ENCODE measurements at regions not wholly inside any gene's neighbourhood (a gene's known extent, or its start where the extent isn't known, plus 50 kb on each side); places are given as distances from the start of the nearest gene placed in this dataset.
"Not testable (repeated sequence)": the region's sequence is repeated elsewhere in the genome, so short reads cannot be mapped to it uniquely, and the experiment has no call there.

- intact Hi-C loops (cut with DNase I) = no loop called here
- DNase-seq (ENCODE audit: low spot score) = no peak
Observed at GRCh38 chr14:49946320-49947141, 53.6 kb downstream of the ARF6 start.

GRCh38 chr14:49947506-49947905 lies 54.6 kb downstream of the ARF6 start:
- intact Hi-C loops (cut with DNase I) = no loop called here

DNA sequence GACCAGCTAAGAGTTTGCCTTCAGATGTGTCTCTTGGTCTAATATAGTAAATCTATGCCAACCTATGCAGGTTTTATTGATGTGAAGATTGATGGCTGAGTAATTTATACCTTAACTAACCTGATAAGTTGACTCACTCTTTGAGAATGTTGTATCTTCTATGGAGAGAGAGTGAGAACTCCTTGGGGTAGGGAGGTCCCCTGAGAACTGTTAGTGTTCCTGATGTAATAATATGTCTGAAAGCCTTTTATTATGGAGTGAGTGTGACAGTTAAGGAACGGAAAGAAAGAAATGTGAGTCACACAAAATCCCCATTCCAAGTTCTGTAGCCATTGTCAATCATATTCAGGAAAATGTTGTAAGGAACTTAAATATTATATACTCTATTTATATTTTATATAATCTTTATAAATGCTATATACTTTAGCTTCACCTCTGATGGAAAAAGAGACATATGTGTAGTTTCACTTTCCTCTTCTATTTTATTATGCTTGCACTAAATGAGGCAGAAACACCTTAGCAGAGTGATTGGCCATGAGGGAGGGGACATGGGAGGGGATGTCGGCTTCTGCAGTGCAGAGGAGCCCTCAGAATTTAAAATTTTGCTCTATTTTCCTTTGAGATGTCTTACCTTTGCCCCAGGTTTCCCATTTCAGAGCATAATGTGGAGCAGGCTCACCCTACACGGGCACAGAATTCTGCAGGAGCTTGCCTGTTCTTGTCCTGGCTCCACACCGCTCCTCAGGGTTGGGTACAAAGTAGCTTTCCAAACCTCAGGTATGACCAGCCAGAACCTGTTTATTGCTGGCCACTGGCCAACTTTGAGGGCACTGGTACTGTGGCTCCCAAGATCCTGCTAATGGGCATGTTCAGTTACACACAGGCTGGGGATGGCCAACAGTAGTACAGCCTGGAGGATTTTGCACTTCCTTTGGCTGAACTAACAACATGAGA lies 57.7 kb downstream of the ARF6 start:
- no peak for DNase-seq (ENCODE audit: low spot score)
- intact Hi-C loops (cut with DNase I) = no loop called here

More at GRCh38 chr14:49947506-49947905, 54.6 kb downstream of the ARF6 start:
- DNase-seq (ENCODE audit: low spot score) = no peak

DNA sequence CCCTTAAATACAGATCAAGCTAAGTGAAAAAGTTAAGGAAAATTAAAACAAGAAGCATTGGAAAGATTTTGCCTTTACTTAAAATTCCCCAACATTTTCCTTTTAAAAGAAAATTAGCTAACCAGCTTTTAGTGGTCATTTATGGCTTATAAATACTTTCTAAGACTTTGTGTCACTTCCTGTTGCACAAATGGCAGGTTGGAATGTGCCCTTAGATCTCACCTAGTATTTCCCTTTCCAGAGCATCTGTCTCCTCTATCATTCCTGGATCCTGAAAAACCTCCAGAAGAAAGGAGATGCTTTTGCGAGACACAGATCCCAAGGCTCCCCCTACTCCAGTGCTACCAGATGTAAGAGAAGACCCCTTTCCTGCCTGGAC lies 58.3 kb downstream of the ARF6 start:
- DNase-seq (ENCODE audit: low spot score) = no peak
- intact Hi-C loops (cut with DNase I) = no loop called here

DNA sequence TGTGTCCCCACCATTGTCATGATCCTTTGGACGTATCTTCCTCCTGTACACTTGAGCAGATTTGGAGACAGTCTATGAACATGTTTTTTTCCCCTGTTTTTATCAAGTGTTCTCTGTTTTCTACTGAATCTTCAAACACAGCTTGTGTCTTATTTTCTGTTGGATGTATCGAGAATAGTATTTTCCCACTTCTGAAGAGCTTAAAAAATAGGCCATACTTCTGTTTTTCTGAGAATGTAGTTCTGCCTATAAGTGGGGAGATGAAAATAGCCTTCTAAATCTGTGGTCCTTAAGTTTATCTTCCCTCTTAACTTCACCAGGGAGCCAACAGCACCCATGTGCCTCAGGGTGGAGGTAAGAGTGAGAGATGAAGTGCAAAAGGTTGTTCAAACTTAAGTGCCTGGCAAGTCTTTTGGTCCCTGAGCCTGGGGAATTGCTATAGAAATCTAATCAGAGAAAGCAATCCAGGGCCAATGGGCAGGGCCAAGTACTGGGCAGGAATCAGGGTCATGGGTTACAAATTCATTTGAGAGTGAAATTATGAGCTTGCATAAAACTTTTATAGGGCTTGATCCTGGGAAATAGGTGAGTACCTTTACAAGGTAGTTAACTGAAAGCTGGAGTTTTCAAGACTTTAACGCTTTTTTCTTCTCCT lies 58.9 kb downstream of the ARF6 start:
- DNase-seq (ENCODE audit: low spot score) = no peak
- intact Hi-C loops (cut with DNase I) = no loop called here

DNA sequence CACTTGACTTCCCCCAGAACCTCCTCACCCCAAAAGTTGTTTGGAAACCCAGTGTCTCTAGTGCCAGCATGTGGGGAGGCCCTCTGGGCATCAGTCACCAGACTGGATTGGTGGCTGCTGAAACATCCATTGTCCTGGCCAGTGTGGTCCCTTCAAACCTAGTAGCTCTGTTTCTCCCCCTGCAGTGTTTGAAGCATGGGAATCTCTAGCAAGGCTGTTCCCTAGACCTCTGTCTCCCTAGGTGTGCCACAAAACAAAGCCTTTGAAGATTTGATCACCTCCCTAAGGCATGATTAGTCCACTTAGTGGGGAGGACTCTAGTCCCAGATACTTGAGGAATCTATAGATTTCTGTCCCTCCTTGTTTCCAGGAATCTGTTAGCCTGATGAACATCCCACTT lies 60.3 kb downstream of the ARF6 start:
- intact Hi-C loops (cut with DNase I) = no loop called here
- DNase-seq (ENCODE audit: low spot score) = no peak

DNA sequence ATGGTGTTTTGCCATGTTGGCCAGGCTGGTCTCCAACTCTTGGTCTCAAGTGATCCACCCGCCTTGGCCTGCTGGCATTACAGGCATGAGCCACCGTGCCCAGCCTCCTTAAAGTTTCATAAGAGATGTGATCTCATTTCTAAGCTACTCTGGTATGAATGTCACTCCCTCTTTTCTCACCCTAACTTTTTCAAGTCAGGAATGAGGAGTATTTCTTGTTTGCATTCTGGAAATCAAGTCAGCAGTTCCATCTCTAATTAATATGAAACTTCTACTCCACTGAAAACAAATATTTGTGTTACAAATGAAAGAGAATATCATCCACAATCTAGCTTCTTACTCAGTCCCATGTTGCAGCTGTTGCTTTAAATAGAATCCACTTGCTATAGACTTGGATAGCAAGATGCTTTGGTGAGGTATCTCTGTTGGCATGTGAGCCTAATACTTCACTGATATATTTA lies 61.3 kb downstream of the ARF6 start:
- no peak for DNase-seq (ENCODE audit: low spot score)
- intact Hi-C loops (cut with DNase I) = no loop called here

DNA sequence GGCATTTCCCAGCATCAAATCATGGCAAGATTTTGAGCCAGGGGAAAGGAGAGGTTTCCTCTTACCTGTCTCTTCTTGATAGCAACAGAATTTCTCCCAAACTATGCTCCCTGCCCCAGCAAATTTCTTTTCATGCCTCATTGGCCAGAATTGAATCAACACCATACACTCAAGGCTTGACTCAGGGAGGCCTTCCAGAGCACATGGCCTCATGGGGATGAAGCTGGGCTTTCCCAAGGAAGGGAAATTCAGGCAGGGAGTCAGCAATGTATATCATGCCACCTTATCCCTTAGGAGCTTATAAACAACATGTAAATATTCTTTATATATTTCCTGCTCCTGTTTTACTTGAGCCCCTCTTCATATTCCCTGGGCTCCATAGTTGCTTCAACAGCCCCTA lies 62.1 kb downstream of the ARF6 start:
- no peak for DNase-seq (ENCODE audit: low spot score)
- intact Hi-C loops (cut with DNase I) = no loop called here

DNA sequence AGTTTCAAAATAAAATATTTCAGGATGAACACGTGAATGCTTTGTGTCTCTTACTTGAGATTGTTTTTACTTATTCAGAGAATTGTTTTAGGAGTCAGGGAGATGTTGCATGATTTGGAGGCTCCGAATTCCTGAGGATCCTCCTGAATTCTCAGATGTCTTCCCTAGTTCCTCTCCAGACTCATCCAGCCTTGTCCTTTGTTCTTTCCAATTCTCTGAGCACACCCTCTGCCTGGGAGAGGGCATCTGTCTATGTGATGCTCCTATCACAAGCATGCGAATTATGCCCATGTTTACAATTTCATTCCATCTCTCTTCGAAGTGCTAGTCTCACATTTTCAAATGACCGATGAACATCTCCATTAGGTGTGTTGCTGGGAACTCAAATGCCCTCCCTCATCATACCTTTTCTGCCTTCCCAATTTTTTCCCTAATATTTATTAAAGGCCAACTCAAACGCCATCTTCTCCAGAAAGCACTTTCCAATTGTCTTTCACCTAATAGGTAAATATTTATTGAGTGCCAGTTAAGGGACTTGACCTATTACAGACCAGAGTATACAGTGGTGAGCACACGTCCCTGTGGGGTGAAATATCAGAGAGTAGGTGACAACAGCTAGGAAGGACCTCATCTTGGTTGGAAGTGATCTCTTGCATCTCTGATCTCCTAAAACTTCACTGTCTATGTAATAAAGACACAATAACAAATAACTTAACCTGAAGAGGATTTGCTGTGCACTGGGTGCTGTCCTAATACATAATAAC lies 64.4 kb downstream of the ARF6 start:
- intact Hi-C loops (cut with DNase I) = no loop called here

GRCh38 chr14:49959822-49960408 lies 67.0 kb downstream of the ARF6 start:
- DNase-seq (ENCODE audit: low spot score) = no peak
- intact Hi-C loops (cut with DNase I) = loop anchor here in 1 of 2 donors (5.0 kb wide), 1 partner anchor 48 kb away; no protein-coding TSS in a partner anchor

More for the DNA sequence above, 64.4 kb downstream of the ARF6 start:
- no peak for DNase-seq (ENCODE audit: low spot score)

GRCh38 chr14:49960453-49960852 lies 67.6 kb downstream of the ARF6 start:
- intact Hi-C loops (cut with DNase I) = loop anchor here in 1 of 2 donors (5.0 kb wide), 1 partner anchor 48 kb away; no protein-coding TSS in a partner anchor
- DNase-seq (ENCODE audit: low spot score) = no peak

DNA sequence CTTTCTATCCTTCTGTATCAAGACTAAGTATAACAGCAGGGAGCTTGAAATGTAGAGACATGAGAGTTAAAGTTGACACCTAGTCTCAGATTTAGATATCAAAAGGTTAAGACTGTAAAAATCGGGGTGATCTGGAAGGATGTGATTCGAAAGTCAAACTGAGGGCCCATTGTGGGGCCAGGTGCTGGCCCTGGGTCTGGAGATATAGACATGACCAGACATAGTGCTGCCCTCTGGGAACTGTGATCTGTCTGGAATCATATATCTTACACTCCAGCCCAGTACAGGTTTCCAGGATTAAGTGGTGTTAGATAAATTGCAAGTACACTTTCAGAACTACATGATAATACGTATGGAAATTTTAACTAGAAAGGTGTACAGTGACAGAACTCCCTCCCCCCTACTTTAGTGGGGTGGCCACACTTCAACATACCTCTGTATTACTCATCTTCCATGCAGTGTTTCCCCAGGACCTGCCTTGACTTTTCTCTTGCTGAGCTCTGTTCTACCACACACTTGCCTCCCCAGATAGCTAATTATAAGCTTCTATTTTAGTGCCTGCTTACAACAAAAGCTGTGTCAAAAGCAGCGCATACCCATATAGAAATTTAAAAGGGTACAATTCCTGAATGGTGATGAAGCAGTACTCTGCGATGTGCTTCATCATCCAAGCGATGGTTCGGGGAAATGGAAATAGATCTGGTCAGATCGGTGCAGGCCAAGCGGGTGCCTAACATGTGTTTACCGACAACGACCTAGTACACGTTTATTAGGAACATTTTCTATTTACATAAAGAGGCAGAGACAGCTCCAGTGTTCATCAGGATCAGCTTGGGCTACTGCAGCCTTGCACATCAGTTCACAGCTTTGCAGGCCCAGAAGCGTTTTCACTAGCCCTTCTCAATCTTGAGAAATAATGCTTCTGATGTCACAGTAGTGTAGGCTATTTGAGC lies 68.7 kb downstream of the ARF6 start:
- no peak for DNase-seq (ENCODE audit: low spot score)
- intact Hi-C loops (cut with DNase I) = loop anchor here in 1 of 2 donors (5.0 kb wide), 1 partner anchor 49 kb away; no protein-coding TSS in a partner anchor

DNA sequence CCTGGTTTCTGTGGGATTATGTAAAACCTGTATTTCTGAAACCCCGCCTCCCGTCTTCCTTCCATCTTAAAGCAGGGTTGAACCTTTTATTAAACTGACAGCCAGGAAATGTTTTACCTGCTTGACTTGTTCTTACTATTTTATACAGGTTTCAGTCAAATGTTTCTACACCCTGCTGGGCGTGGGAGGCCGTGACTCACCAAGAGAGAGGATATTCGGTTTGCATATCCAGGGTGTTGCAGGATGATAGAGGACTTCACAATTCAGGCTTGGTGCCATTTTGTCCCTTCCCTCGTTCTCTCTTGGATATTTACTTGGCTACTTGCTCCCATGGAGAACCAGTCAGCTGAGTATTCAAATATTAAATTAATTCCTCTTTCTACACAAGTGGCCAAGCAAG lies 69.7 kb downstream of the ARF6 start:
- no peak for DNase-seq (ENCODE audit: low spot score)
- intact Hi-C loops (cut with DNase I) = loop anchor here in 1 of 2 donors (5.0 kb wide), 1 partner anchor 50 kb away; no protein-coding TSS in a partner anchor

- DNase-seq (ENCODE audit: low spot score); intact Hi-C loops (cut with DNase I): not testable (repeated sequence)
Observed at GRCh38 chr14:49965068-49965651, 72.3 kb downstream of the ARF6 start.

DNA sequence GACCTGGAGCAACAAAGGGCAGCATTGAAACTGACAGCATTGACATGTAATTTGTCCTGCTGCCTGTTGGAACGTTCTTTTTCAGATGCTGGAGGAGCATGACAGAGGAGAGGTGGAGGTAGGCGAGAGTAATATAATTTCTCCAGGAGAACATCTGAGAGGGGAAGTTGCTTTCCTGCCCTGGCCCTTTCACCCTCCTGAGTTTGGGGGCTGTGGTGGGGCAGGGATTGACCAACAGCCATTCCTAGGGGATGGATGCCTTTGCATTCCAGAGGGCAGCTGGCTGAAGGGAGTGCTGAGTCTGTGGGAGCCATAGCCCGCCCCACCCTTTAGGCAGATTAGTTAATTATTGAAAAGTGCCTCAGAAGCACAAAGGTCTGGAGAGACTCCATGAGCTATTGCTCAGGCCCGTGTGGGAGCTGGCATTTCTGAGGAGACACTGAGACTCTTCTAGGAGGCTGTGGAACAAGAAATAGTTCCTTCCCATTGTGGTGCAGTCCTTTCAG lies 73.5 kb downstream of the ARF6 start:
- intact Hi-C loops (cut with DNase I) = no loop called here
- DNase-seq (ENCODE audit: low spot score) = no peak

GRCh38 chr14:49966971-49967630 lies 74.2 kb downstream of the ARF6 start:
- intact Hi-C loops (cut with DNase I) = no loop called here
- DNase-seq (ENCODE audit: low spot score) = no peak
